ENCODE measurements at regions not wholly inside any gene's neighbourhood (a gene's known extent, or its start where the extent isn't known, plus 50 kb on each side); places are given as distances from the start of the nearest gene placed in this dataset.

DNA sequence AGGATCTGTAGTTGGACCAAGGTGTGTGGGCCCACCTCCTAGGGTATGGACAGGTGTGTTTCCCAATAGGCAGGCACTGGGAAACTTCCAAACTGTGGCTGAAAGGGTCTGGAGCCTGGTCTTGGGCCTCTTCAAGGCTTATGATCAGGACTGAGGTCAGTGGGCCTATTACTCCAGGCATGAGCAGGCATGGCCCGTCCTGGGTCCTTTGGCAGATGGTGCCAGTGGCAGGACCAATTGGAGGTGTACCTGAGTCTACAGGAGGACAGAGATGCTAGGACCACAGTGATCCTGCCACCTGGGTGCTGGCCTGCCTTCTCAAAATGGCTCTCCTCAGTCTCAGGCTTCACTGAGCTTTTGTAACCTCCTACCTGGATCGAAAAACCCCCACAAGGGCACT is 95.4 kb downstream of the RAB18 start:
- Histone ChIP-seq H3K36me3 (ENCODE audit: control insufficient read depth in 2 of 2, insufficient read depth in 2 of 2, low read length in 1 of 2) (no peaks in the 10 kb centered on the region), H3K9me3 (ENCODE audit: control insufficient read depth in 2 of 2, insufficient read depth in 1 of 2, low read depth in 1 of 2, low read length in 1 of 2) (no peaks in the 10 kb centered on the region), H3K27me3 (ENCODE audit: control insufficient read depth in 1 of 2, insufficient read depth in 2 of 2, low read length in 2 of 2) (no peaks in the 10 kb centered on the region), H3K27ac (ENCODE audit: low read depth in 2 of 2, low read length in 1 of 2) (no peak overlapping the region), H3K4me1 (ENCODE audit: control insufficient read depth in 2 of 2, insufficient read depth in 2 of 2, low read length in 1 of 2) (peaks cover 0 to 3% of the 10 kb centered on the region in 2 donors), H3K4me3 (ENCODE audit: low read depth in 1 of 2, low read length in 2 of 2) (no peak overlapping the region)
- 79% methylated on average over 2 of the region's 2 CpGs for WGBS, 2 donors

GRCh38 chr10:27600930-27601329 is 96.8 kb downstream of the RAB18 start:
- no peaks in the 10 kb centered on the region for H3K36me3 ChIP-seq (ENCODE audit: control insufficient read depth in 2 of 2, insufficient read depth in 2 of 2, low read length in 1 of 2)
- peaks cover 0 to 3% of the 10 kb centered on the region in 2 donors for H3K4me1 ChIP-seq (ENCODE audit: control insufficient read depth in 2 of 2, insufficient read depth in 2 of 2, low read length in 1 of 2)
- no peak overlapping the region for H3K4me3 ChIP-seq (ENCODE audit: low read depth in 1 of 2, low read length in 2 of 2)
- 73% methylated on average over 2 of the region's 2 CpGs for WGBS, 2 donors
- no peaks in the 10 kb centered on the region for H3K27me3 ChIP-seq (ENCODE audit: control insufficient read depth in 1 of 2, insufficient read depth in 2 of 2, low read length in 2 of 2)
- no peaks in the 10 kb centered on the region for H3K9me3 ChIP-seq (ENCODE audit: control insufficient read depth in 2 of 2, insufficient read depth in 1 of 2, low read depth in 1 of 2, low read length in 1 of 2)
- H3K27ac ChIP-seq (ENCODE audit: low read depth in 2 of 2, low read length in 1 of 2), result no peak overlapping the region

DNA sequence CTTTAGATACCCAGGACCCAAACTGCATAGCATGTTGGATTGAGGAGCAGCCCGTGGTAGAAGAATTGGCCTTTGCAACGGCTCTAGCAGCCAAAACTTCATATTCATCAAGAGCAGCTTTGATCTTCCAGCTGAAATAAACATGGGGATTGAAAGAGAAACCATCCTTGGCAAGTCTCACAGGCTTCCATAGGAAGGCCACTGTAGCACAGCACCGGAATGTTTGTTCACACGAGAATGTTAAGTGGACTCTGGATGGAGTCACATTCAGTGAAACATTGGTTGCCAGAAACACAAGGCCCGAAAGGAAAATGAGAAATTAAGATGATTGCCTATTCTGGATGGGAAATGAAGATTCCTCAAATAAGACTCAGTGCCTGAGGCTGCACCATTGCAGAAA is 97.4 kb downstream of the RAB18 start:
- Histone ChIP-seq H3K27me3 (ENCODE audit: control insufficient read depth in 1 of 2, insufficient read depth in 2 of 2, low read length in 2 of 2) (no peaks in the 10 kb centered on the region), H3K27ac (ENCODE audit: low read depth in 2 of 2, low read length in 1 of 2) (peak overlapping the region in 1 of 2 donors; percentile 29), H3K4me1 (ENCODE audit: control insufficient read depth in 2 of 2, insufficient read depth in 2 of 2, low read length in 1 of 2) (peaks cover 0 to 3% of the 10 kb centered on the region in 2 donors), H3K9me3 (ENCODE audit: control insufficient read depth in 2 of 2, insufficient read depth in 1 of 2, low read depth in 1 of 2, low read length in 1 of 2) (no peaks in the 10 kb centered on the region), H3K36me3 (ENCODE audit: control insufficient read depth in 2 of 2, insufficient read depth in 2 of 2, low read length in 1 of 2) (no peaks in the 10 kb centered on the region), H3K4me3 (ENCODE audit: low read depth in 1 of 2, low read length in 2 of 2) (no peak overlapping the region)
- WGBS, 2 donors, result 36 to 47% methylated on average over 5 of the region's 5 CpGs

DNA sequence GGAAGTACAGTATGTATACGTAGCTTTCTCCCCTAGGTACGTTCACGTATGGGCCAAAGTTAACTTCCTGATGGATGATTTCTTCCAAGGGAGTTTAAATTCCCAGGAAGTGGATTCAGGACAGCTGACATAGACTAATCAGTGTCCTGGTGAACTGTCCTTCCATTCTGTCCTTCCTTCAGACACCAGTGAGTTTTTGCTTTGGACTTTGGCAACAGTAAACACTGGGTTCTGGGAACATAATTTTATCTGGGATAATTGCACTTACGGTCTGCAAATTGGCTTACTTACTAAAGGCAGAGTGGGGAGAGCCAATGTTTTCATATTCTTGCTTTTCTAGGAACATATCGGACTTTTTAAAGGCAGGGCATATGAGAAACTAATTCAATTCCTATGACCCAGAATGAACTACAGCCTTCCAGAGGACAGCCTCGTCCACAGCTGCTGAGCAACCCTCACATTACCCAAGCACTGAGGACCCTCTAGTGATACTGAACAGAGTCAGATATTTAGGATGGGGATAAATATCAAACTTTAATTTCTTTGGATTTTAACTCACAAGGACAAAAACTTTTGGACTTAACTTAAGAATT is 97.9 kb downstream of the RAB18 start:
- Histone ChIP-seq H3K36me3 (ENCODE audit: control insufficient read depth in 2 of 2, insufficient read depth in 2 of 2, low read length in 1 of 2) (no peaks in the 10 kb centered on the region), H3K4me1 (ENCODE audit: control insufficient read depth in 2 of 2, insufficient read depth in 2 of 2, low read length in 1 of 2) (peaks cover 0 to 3% of the 10 kb centered on the region in 2 donors), H3K4me3 (ENCODE audit: low read depth in 1 of 2, low read length in 2 of 2) (no peak overlapping the region), H3K27ac (ENCODE audit: low read depth in 2 of 2, low read length in 1 of 2) (no peak overlapping the region), H3K27me3 (ENCODE audit: control insufficient read depth in 1 of 2, insufficient read depth in 2 of 2, low read length in 2 of 2) (no peaks in the 10 kb centered on the region), H3K9me3 (ENCODE audit: control insufficient read depth in 2 of 2, insufficient read depth in 1 of 2, low read depth in 1 of 2, low read length in 1 of 2) (no peaks in the 10 kb centered on the region)
- 61 to 67% methylated on average over 6 of the region's 6 CpGs for WGBS, 2 donors

- WGBS, 2 donors, result 84 to 93% methylated on average over 1 of the region's 1 CpG
- H3K4me3 ChIP-seq (ENCODE audit: low read depth in 1 of 2, low read length in 2 of 2), result no peak overlapping the region
- H3K4me1 ChIP-seq (ENCODE audit: control insufficient read depth in 2 of 2, insufficient read depth in 2 of 2, low read length in 1 of 2), result peaks cover 0 to 3% of the 10 kb centered on the region in 2 donors
- no peaks in the 10 kb centered on the region for H3K36me3 ChIP-seq (ENCODE audit: control insufficient read depth in 2 of 2, insufficient read depth in 2 of 2, low read length in 1 of 2)
- H3K27me3 ChIP-seq (ENCODE audit: control insufficient read depth in 1 of 2, insufficient read depth in 2 of 2, low read length in 2 of 2), result no peaks in the 10 kb centered on the region
- no peaks in the 10 kb centered on the region for H3K9me3 ChIP-seq (ENCODE audit: control insufficient read depth in 2 of 2, insufficient read depth in 1 of 2, low read depth in 1 of 2, low read length in 1 of 2)
- no peak overlapping the region for H3K27ac ChIP-seq (ENCODE audit: low read depth in 2 of 2, low read length in 1 of 2)
Observed at GRCh38 chr10:27603104-27603503, 99.0 kb downstream of the RAB18 start.

DNA sequence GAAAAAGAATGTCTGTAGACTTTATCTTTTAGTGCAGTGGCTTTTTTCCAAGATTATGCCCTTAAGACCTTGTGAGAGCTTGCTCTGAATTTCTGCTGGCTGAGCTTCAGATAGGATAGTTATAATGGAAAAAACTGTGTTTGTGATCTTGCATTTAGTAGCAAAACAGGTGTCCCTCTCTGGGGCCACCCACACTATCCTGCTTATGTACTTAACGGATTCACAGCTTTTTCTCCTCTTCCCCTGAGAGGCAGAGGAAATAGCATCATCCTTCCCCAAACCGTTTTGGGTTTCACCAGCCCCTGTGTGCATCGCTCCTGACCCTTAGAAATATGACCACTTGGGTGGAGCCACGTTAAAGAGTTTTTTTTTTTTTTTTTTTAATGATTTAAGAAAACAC is 101.2 kb downstream of the RAB18 start:
- H3K9me3 ChIP-seq (ENCODE audit: control insufficient read depth in 2 of 2, insufficient read depth in 1 of 2, low read depth in 1 of 2, low read length in 1 of 2), result no peaks in the 10 kb centered on the region
- H3K36me3 ChIP-seq (ENCODE audit: control insufficient read depth in 2 of 2, insufficient read depth in 2 of 2, low read length in 1 of 2), result no peaks in the 10 kb centered on the region
- H3K27me3 ChIP-seq (ENCODE audit: control insufficient read depth in 1 of 2, insufficient read depth in 2 of 2, low read length in 2 of 2), result no peaks in the 10 kb centered on the region
- WGBS, 2 donors, result 65 to 70% methylated on average over 4 of the region's 4 CpGs
- no peak overlapping the region for H3K27ac ChIP-seq (ENCODE audit: low read depth in 2 of 2, low read length in 1 of 2)
- H3K4me1 ChIP-seq (ENCODE audit: control insufficient read depth in 2 of 2, insufficient read depth in 2 of 2, low read length in 1 of 2), result peaks cover 0 to 9% of the 10 kb centered on the region in 2 donors
- no peak overlapping the region for H3K4me3 ChIP-seq (ENCODE audit: low read depth in 1 of 2, low read length in 2 of 2)

DNA sequence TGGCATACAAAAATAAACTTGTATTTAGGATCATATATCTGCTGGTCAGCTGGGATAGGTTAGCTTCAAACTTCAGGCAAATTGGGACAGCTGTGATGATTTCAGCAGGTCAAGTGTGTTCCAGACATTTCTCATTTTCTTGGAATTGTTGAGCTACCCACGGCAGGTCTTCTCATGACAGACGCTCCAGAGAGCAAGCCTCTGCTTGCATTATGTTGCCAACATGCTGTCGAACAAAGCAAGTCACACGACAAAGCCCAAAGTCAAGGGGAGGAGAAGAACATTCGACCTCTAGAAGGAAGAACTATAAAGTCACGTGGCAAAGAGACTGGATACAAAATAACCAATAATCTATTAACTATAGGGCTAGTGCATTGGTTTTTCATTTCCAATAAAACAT is 103.5 kb downstream of the RAB18 start:
- no peaks in the 10 kb centered on the region for H3K9me3 ChIP-seq (ENCODE audit: control insufficient read depth in 2 of 2, insufficient read depth in 1 of 2, low read depth in 1 of 2, low read length in 1 of 2)
- H3K27ac ChIP-seq (ENCODE audit: low read depth in 2 of 2, low read length in 1 of 2), result peak overlapping the region in 1 of 2 donors; percentile 35
- no peaks in the 10 kb centered on the region for H3K27me3 ChIP-seq (ENCODE audit: control insufficient read depth in 1 of 2, insufficient read depth in 2 of 2, low read length in 2 of 2)
- H3K4me1 ChIP-seq (ENCODE audit: control insufficient read depth in 2 of 2, insufficient read depth in 2 of 2, low read length in 1 of 2), result peaks cover 0 to 5% of the 10 kb centered on the region in 2 donors
- 42 to 43% methylated on average over 6 of the region's 6 CpGs for WGBS, 2 donors
- no peaks in the 10 kb centered on the region for H3K36me3 ChIP-seq (ENCODE audit: control insufficient read depth in 2 of 2, insufficient read depth in 2 of 2, low read length in 1 of 2)
- no peak overlapping the region for H3K4me3 ChIP-seq (ENCODE audit: low read depth in 1 of 2, low read length in 2 of 2)

DNA sequence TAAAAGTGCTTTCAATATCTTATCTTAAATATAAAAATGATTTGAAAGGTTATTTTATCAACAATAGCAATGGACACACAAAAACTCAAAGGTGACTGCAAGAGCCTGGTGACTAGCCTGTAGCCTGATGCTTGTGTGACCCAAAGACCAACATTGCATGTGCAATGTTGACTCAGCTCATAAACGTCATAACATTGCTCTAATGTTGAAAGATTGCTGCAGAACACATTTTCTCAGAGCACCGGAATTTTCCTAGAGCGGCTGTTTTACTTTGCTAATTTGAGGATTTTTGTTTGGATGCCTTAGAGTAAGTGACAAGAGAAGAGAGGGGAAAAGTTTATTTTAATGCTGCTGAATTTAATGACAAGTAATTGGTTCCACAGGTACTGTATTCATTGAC is 107.1 kb downstream of the RAB18 start:
- Histone ChIP-seq H3K4me3 (ENCODE audit: low read depth in 1 of 2, low read length in 2 of 2) (no peak overlapping the region), H3K4me1 (ENCODE audit: control insufficient read depth in 2 of 2, insufficient read depth in 2 of 2, low read length in 1 of 2) (peaks cover 0 to 5% of the 10 kb centered on the region in 2 donors), H3K27ac (ENCODE audit: low read depth in 2 of 2, low read length in 1 of 2) (no peak overlapping the region), H3K9me3 (ENCODE audit: control insufficient read depth in 2 of 2, insufficient read depth in 1 of 2, low read depth in 1 of 2, low read length in 1 of 2) (no peaks in the 10 kb centered on the region), H3K27me3 (ENCODE audit: control insufficient read depth in 1 of 2, insufficient read depth in 2 of 2, low read length in 2 of 2) (no peaks in the 10 kb centered on the region), H3K36me3 (ENCODE audit: control insufficient read depth in 2 of 2, insufficient read depth in 2 of 2, low read length in 1 of 2) (no peaks in the 10 kb centered on the region)
- WGBS, 2 donors, result 49 to 61% methylated on average over 3 of the region's 3 CpGs

DNA sequence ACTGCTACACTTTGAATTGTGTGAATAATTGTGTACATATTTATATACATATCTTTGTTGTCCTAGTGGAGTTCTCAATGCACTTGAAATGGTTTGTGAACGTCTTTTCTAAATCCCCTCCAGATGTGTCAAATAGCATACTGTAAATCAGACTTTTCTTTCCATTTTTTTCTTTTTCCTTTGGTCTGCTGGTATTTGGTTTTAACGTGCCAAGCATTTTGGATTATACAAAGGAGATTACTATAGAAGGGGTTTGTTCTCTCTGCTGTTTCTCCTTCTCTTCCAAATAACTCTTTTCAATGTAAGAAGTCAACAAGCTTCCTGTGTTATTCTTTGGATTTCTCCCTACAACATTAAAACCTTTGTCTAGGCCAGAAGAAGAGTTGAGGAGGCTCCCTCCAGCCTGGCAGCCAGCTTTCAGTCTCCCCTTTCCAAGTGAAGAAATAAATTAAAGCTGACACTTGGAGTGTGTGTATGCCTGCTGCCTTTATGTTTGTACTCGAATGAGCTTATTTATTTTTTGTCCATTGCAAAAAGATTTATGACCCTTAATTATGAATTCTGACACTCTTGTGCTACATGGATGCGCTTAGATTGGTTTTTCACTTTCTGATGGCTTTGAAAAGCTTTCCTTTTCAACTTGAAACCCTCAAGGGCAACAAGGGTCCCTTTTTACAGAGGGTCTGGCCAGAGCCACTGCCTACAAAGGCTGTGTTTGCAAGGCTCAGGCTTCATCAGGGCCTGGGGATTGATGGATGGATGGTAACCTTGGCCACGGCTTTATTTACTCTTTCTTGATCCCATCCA is 107.8 kb downstream of the RAB18 start:
- WGBS, 2 donors, result 52 to 53% methylated on average over 5 of the region's 5 CpGs

More for the DNA sequence above, 107.8 kb downstream of the RAB18 start:
- Histone ChIP-seq H3K4me3 (ENCODE audit: low read depth in 1 of 2, low read length in 2 of 2) (no peak overlapping the region), H3K27ac (ENCODE audit: low read depth in 2 of 2, low read length in 1 of 2) (no peak overlapping the region), H3K36me3 (ENCODE audit: control insufficient read depth in 2 of 2, insufficient read depth in 2 of 2, low read length in 1 of 2) (no peaks in the 10 kb centered on the region), H3K9me3 (ENCODE audit: control insufficient read depth in 2 of 2, insufficient read depth in 1 of 2, low read depth in 1 of 2, low read length in 1 of 2) (no peaks in the 10 kb centered on the region), H3K27me3 (ENCODE audit: control insufficient read depth in 1 of 2, insufficient read depth in 2 of 2, low read length in 2 of 2) (no peaks in the 10 kb centered on the region), H3K4me1 (ENCODE audit: control insufficient read depth in 2 of 2, insufficient read depth in 2 of 2, low read length in 1 of 2) (peaks cover 0 to 5% of the 10 kb centered on the region in 2 donors)
